Activated CD4-positive, alpha-beta T cell treated with anti-CD3 and anti-CD28 coated beads, Interleukin-2, amount 50 U/mL, for 24 hours (primary cell): ENCODE measurements at regions not wholly inside any gene's neighbourhood (a gene's known extent, or its start where the extent isn't known, plus 50 kb on each side); places are given as distances from the start of the nearest gene placed in this dataset.

Source experiments
- DNase-seq, 2 donors: peaks; one replicate each; pipeline ENCODE4 v3.0.0-alpha.2; 2020; ENCODE audit warnings: low read depth in 1 of 2, low spot score in 1 of 2

DNA sequence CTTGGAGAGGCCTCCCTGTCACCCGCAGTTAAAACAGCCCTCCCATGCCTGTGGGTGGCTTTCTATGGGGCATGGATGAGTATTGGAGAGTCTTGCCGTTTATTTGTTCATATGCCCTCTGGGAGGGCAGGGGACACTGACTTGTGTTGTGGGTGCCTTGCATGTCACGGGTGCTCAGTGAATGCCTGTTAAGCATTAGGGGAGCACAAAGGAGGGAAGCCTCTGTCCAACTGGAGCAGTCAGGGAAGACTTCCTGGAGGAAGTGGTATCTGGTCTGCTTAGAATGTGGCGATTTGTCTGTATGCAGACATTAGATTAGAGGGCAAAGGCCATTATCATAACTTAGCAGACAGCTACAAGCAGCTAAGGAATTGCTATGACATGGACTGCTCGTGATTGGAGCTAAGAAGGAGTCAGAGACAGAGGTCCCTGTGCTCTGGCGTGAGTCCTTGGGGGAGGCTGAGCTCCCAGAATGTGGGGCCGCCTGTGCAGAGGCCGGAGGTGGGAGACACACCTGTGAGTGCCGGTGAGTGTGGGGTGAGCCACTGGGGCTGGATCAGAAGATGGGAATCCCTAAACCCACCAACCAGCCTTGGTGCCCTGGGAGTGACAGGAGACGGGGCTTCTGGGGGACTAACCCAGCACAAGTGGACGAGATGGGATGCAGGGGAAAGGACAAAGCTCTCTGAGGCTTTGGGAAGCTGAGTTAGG lies 286.1 kb downstream of the SEC14L1 start:
- no peak for DNase-seq

DNA sequence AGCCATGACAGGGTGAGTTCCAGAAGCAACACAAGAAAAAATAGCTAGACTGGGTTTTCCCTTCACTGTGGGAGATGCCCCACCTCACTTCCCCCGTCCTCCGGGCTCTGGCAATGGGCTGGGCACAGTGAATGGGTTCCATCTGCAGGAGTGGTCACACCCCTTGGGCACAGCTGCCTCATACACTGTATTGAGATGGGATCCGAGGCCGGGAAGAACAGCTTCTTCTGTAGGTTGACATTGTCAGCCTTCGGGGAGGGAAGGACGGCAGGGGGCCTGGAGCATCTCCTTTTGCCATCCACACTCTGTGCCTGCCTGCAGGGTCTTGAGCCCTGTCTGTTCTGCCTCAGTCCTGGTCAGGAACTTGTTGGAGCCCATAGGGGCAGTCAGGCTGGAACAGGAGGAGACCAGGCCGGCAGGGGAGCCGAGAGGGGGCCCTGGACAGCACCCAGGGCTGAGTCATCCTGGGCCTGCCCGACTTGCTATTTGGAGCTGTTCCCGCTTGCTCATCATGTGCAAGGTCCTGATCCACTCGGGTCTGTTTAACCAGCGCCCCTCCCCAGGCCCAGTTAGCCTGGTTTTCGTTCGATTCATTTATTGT lies 286.7 kb downstream of the SEC14L1 start:
- DNase-seq: no peak

- DNase-seq: no peak
These were observed 287.4 kb downstream of the SEC14L1 start for GRCh38 chr17:77428020-77428748.

- no peak for DNase-seq
These were observed 288.1 kb downstream of the SEC14L1 start for GRCh38 chr17:77428749-77429368.

GRCh38 chr17:77429369-77429968 lies 288.7 kb downstream of the SEC14L1 start:
- DNase-seq: no peak

GRCh38 chr17:77429969-77430752 lies 289.4 kb downstream of the SEC14L1 start:
- peak; percentile 66 to 84 for DNase-seq

GRCh38 chr17:77432034-77432661 lies 291.4 kb downstream of the SEC14L1 start:
- no peak for DNase-seq

GRCh38 chr17:77432742-77433141 lies 292.0 kb downstream of the SEC14L1 start:
- no peak for DNase-seq

- no peak for DNase-seq
These were observed 292.8 kb downstream of the SEC14L1 start for GRCh38 chr17:77433385-77434135.

DNA sequence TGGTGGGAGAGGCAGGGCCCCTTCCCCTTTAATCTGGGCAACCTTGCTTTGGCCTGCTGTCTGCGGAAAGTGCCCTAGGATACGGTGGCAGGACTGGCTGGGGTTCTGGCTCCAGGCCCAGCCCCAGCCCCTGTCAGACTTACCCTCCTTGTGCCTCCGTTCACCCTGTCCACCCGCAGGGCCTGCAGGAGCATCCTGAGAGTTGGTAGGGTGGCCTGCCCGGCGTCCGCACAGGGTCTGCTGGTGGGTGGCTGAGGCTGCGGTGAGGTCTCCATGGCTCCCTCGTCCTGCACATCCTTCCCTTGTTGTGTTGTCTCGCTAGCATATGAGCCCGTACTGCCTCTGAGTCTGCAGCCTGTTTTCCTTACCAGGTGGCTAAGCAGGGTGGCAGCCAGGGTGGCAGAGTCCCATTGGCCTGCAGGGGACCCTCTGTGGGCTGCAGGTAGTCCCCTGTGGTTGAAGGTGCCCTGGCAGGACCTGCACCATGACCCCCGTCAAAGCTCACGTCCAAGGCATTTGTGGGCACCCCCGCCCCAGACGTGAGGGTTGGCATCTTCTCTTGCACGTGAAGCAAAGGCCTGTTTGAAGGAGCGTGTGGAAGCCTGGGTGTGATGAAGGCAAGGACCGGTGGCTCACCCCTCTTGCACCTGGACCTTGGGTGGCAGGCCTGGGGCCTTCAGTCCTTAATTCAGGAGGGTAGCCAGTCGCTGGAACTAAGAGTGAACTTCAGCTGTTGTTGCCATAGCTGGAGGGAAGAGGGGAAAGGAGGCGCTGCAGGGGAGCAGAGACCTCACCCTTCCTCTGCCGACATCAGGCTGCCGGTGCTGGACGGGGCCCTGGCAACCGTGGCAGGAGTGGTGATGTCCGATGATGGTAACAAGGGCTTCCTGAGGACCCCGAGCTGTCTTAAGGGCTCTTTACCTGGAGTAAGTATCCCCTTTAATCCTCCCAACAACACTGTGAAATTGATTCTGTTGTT lies 293.7 kb downstream of the SEC14L1 start:
- no peak for DNase-seq

DNA sequence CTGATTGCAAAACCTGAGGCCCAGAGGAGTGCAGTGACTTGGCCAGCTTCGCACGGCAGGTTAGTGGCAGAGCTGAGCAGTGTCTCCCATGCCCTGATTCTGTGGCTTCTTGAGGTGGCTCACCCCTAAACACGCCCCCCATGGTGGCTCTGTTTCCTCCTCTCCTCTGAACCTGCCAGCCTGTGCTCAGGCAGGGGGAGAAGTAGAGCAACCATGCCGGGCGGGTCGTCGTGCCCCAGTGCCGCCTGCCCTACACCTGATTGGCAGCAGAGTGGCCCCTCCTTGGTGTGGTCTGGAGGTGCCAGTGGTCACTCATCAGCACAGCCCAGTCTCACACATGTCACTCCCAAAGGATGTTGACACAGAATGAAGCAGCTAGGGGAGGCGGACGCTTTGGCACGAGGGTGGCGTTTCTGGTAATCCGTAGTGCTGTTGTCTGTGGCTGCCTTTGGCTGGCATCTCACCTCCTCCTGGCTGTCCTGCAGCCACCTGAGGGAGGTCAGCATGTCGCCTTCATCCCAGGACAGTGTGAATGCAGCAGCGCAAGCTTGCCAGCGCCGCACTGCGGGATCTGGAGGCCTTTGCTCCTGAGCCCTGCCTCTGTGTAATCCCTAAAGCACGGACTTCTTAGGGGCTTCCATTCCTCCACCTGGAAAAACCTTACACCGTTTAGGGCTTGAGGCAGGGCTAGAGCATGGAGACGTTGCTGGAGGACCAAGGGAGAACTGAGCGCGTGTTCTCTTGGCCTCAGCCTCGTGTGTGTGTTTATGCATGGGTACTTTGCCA lies 294.7 kb downstream of the SEC14L1 start:
- no peak for DNase-seq

DNA sequence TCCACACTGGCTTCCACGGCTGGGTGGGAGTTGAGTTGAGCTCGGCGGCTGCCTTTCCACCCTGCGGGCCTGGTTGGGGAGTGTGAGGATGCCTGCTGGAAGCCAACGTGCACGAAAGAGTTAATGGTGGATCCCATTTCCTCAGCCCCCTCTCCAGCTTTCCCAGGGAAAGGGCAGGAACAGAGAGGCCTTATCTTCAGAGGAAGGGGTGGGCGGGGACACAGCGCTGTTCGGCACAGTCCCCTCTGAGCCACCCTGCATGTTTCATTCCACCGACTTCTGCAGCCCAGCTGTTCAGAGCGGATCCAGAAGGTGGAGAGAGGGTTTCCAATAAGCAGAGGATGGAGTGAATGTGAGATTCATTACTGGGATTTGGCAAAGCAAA lies 295.3 kb downstream of the SEC14L1 start:
- DNase-seq: no peak

DNA sequence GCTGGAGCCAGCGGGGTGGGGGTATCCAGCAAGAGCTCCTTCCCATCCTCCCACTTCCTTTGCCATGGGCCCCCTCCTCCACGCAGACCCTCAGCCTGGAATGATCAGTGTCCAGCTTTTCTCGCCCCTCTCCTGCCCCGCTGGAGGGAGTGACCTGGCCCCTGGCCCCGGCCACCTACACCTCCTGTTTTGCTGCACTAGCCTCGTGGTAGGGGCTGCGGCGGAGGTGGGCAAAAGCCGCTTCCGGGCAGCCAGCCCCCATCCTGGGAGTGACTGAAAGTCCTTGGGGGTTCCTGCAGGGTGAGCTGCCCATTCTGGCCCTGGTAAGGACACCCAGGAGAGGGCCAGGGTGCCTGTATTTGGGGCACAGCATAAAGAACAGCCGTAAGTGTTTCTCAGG lies 295.7 kb downstream of the SEC14L1 start:
- no peak for DNase-seq

DNA sequence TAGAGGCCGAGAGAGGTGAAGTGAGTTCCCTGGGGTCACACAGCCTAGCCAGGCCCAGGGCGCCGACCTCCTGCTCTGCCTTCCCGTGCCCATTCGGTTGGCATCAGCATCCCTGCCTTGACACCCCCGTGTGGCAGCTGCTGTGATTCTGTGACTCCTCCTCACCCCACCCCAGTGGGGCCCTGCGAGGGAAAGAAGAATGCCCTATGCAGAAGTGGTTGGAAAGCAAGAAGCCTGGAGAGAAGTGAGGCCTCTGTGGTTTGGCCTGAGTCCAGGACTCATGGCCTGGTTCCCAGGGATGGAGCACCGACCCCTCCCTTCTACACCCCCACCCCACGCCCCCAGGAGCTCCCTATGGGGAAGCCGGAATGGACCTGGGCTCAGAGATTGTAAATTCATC lies 296.2 kb downstream of the SEC14L1 start:
- no peak for DNase-seq

DNA sequence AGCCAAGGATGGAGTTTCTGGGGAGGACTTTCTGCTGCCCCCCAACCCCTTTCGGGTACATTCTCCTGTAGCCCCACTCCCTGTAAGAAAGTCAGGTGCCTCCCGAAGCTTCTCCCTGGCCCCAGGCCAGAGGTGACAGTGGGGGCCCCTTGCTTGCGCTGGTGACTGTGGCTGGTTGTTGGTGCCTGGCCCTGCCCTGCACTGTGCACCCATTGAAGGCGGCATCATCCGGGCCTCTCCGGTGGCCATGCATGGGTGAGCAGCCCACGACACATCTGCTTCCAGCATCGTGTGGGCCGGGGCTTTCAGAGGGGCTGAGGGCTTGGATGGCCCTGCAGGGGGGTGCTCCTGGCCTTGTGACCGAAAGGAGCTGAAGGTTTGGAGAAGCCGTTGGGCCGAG lies 297.0 kb downstream of the SEC14L1 start:
- no peak for DNase-seq

GRCh38 chr17:77438241-77439188 lies 297.7 kb downstream of the SEC14L1 start:
- no peak for DNase-seq
